Sciatic nerve (tissue), 2 donors: ENCODE measurements at regions not wholly inside any gene's neighbourhood (a gene's known extent, or its start where the extent isn't known, plus 50 kb on each side); places are given as distances from the start of the nearest gene placed in this dataset.

Experiments
- ATAC-seq: fragments of 200-7000 bp; cut with Tn5 transposase; one replicate; pipeline ENCODE4 v1.9.1; 2020; ENCODE audit warnings: mild to moderate bottlenecking, moderate library complexity
- DNase-seq: peaks from one replicate; pipeline ENCODE4 v3.0.0-alpha.2; 2020; ENCODE audit warnings: low spot score
- intact Hi-C: fragments of 100-400 bp; cut with DNase I; formaldehyde crosslinking; loops from one replicate; pipeline ENCODE4 v1.14.2; 2022
- donor health status: DM: no; HTN: no; CAD: no.
- donor health status: DM: no; HTN: no; CAD: no.

- ATAC-seq: peak; percentile 90
- intact Hi-C loops: loop anchor here (2.0 kb wide), 1 partner anchor 1413 kb away; no protein-coding TSS in a partner anchor
These were observed 590.6 kb downstream of the ARL4A start for GRCh38 chr7:13278020-13278419.

GRCh38 chr7:13279854-13280435, 592.5 kb downstream of the ARL4A start:
- intact Hi-C loops: loop anchor here (2.0 kb wide), 1 partner anchor 1411 kb away; no protein-coding TSS in a partner anchor
- ATAC-seq (no peak), DNase-seq (no peak)

More at GRCh38 chr7:13278020-13278419, 590.6 kb downstream of the ARL4A start:
- DNase-seq: no peak

DNA sequence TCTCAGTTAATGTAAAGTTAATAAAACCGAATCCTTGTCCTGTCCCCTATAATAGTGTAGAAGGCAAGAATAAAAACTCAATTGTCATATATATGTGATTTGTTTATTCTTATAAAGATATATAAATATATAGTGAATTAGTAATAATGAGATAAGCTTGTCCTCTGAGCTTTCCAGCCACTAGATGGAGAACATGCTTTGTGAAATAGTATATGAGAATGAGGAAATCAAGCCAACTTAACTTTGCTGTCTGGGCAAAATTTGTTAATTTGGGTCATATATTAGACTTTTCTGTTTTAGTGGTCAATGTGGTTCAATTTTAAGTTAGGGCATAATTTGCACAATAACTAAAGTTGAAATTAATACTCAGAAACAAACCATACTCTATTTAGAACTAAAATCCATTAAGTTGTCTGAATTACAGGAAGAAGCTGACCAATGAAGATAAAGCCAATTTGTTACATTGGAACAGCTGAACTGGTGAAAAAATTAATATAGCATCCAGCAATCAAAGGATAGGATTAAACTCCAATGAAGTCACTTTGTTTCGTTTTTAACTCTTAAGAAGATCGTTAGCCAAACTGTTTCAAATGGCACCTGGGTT, 595.0 kb downstream of the ARL4A start:
- DNase-seq: no peak
- intact Hi-C loops: no loop called here
- ATAC-seq: no peak

GRCh38 chr7:13286916-13287315, 599.5 kb downstream of the ARL4A start:
- ATAC-seq (no peak), DNase-seq (no peak)
- intact Hi-C loops: no loop called here

DNA sequence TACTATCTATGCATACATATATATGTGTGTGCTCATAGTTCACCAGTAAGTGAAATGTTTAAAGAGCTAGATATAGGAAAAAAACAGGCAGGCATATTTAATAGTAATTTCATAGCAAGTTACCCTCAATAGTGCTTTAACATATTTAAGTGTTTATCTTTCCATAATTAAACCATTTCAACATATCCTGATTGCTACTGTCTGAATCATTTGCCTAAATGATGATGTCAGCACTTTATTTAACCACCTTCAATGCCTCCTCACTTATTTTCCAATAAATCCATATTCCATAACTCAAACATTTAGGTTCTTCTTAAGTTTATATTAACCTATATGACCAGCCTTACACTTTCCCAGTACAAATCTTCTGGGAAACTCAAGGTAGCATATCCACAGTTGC, 601.1 kb downstream of the ARL4A start:
- intact Hi-C loops: no loop called here
- DNase-seq: no peak
- no peak for ATAC-seq

GRCh38 chr7:13290975-13291374, 603.5 kb downstream of the ARL4A start:
- ATAC-seq (no peak), DNase-seq (no peak)
- intact Hi-C loops: no loop called here

DNA sequence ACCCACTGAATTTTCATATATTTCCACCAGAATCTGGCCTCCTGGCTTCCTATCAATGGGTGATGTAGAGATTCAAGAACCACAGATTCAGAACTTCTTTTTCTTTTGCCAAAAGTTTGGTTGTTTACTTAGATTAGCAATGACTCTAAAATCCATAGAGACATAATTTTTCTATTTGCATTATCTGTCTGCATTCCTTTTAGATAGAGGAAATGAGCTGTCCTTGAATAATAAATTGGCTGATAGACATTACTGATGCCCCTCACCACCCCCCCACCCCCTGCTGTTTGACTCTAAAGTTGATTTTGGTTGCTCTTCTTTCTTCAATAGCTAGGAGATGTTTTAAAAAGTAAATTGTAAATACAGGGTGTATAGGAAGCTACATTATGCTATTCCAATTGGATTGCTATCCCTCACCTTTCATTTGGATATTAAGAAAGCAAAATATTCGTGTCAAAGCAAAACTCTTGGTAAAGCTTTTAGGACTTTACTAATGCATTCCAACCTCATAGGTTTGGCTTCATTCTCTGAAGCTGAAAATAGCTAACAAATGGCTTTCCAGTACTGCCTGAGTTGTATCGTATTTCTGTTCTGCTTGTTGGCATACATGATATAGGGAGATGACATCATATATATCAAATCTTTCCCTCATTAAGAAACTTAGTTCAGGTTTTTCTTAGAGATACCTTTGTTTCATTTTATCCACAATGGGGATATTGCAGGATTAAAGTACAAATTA, 606.0 kb downstream of the ARL4A start:
- intact Hi-C loops: no loop called here
- ATAC-seq: no peak
- no peak for DNase-seq

GRCh38 chr7:13307040-13307439, 619.6 kb downstream of the ARL4A start:
- intact Hi-C loops: no loop called here
- no peak for ATAC-seq

DNA sequence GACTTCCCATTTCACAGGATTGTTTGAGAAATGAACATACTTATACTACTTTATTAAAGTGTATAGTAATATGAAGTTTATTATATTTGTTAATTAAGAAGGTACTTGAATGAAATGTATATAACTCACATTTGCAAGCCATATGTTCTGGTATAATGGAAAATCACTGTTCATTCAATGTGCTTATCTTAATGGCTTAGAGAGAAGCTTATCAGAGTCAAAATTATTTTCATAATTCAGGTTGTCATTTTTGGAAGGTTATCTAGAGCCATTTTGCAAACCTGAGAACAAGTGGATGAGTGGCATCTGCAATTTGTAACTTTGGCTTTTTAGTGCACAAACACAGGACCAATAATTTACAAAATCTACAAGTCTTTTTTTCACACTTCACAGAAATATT, 621.0 kb downstream of the ARL4A start:
- ATAC-seq (no peak), DNase-seq (no peak)
- intact Hi-C loops: no loop called here

More at GRCh38 chr7:13307040-13307439, 619.6 kb downstream of the ARL4A start:
- DNase-seq: no peak

DNA sequence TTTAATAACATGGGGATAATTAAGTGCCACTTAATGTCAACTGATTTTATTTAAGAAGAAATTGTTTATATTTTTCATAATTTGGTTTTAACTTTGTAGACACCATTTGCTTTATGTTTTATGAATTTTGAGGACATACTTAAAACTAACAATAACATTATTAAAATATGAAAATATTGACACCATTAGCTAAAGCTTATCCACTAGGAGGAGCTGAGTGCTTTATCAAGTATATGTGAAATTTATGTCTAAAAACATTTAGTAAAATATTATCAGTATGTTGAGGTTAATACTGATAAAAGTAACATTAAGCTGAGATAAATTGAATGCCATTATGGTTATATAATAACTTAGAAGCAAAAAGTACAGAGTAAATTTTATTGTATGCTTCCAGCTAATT, 622.1 kb downstream of the ARL4A start:
- ATAC-seq (no peak), DNase-seq (no peak)

DNA sequence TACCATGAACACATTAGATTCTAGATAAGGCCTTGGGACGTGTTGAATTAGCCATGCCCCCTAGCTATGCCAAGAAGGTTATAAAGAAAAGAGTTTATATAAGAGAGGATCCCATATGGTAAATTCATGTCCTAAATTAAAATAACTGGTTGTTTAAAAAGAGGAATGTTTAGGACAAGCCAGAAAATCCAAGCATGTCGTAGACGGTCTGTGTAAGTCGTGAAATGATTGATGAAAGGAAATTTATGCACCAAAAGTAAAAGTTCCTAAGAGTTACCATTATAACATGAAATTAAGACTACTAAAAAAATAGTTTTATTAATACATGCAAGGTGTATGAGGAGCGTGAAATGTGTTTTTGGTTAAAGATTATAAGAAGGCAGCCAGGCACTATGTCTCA, 624.9 kb downstream of the ARL4A start:
- DNase-seq (no peak), ATAC-seq (no peak)
- intact Hi-C loops: no loop called here

More for the DNA sequence above, 622.1 kb downstream of the ARL4A start:
- intact Hi-C loops: no loop called here

- intact Hi-C loops: no loop called here
- DNase-seq (no peak), ATAC-seq (no peak)
These were observed 632.9 kb downstream of the ARL4A start for GRCh38 chr7:13320333-13320732.

GRCh38 chr7:13321316-13321715, 633.9 kb downstream of the ARL4A start:
- ATAC-seq (no peak), DNase-seq (no peak)
- intact Hi-C loops: no loop called here

DNA sequence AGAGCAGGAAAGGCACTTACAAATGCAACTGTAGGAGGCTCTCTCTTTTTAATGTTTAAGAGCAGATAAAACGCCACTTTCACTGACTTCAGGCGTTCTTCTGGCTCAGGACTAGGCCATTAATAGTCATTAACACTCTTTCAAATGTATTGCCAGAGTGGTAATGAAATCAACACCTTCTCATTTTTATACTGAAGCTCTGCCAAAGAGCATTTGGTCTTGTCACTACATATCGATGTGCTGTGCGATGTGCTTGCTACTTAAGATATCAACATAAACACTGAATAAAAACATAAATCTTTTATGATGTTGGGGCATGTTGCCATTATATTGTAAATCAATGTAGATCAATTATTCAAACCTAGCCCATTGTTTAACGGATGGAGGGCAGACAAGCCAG, 634.7 kb downstream of the ARL4A start:
- DNase-seq (no peak), ATAC-seq (no peak)
- intact Hi-C loops: no loop called here

DNA sequence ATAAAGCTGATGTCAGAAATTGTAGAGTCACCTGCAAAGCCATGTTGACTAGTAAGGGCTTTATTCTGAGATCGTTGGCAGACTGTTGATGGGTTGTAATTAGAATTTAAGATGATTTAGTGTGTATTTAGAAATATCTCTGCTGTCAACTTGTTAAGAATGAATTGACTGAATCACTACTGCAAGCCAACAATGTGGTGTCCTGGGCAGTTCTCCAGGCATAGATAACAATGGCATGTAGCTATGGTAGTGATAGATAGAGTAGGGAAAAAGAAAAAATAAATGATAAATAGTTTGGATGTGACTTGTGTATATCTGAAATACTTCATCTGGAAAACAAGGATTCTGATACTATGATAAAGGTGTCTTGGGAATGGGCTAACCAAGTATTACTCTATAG, 640.2 kb downstream of the ARL4A start:
- no peak for ATAC-seq
- DNase-seq: no peak
- intact Hi-C loops: no loop called here

DNA sequence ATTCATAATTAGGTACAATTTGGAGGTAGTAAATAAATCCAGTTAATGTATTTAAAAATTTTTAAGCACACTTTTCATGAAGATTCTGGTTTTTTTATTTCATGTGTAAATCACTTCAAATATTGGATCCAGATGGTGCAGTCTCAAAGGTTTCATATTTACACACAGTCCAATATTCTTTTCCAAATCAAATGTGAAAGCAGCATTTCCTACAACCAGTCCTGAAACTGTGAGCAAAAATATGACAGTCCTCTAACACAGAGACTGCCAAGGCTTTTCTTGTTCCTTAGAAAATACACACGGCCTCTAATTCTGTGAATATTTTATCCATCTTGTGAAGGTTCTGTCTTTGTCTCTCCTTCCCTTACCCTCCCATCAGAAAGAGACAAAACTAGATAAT, 645.9 kb downstream of the ARL4A start:
- DNase-seq (no peak), ATAC-seq (no peak)
- intact Hi-C loops: no loop called here

DNA sequence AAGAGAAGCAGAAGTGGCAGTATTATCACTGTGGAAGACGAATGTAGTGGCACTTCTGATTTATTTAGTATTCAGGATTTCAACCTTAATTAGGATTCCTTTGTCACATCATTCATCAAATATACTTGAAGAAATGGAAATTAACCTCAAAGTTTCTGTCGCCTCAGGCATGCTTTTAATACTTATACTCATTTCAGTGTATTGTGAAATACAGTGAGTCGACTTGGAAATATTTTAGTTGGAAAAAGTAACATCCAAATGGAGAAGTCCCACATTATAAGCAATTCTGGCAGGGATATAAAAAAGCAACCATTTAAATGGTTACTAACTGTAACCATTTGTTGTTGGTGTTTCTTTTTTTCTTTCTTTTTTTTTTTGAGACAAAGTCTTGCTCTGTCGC, 648.8 kb downstream of the ARL4A start:
- no peak for ATAC-seq
- intact Hi-C loops: no loop called here

DNA sequence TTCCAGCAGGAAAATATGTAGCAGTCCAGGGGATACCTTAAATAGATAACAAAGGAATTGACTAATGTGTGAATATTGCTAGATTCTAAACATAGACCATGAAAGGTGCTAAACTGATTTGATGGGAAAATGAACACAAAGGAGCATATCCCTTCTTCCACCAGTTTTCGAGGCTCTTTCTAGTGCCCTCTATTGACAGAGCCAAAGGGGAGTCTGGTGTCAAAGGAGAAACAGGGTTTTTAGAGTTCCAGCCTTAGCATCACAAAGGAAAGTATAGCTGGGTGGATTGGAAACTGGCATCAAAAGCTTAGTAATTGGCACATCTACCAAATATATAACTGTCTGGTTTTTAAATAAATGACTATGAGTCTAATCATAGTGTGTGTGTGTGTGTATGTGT, 636.8 kb downstream of the ETV1 start:
- ATAC-seq (no peak), DNase-seq (no peak)
- intact Hi-C loops: no loop called here

More for the DNA sequence above, 648.8 kb downstream of the ARL4A start:
- no peak for DNase-seq

- intact Hi-C loops: no loop called here
- ATAC-seq (no peak), DNase-seq (no peak)
These were observed 629.8 kb downstream of the ETV1 start for GRCh38 chr7:13359656-13360055.

GRCh38 chr7:13386741-13387140, 602.7 kb downstream of the ETV1 start:
- intact Hi-C loops: no loop called here
- DNase-seq (no peak), ATAC-seq (no peak)
